ENCODE measurements at regions not wholly inside any gene's neighbourhood (a gene's known extent, or its start where the extent isn't known, plus 50 kb on each side); places are given as distances from the start of the nearest gene placed in this dataset.
"Not testable (repeated sequence)": the region's sequence is repeated elsewhere in the genome, so short reads cannot be mapped to it uniquely, and the experiment has no call there.

DNA sequence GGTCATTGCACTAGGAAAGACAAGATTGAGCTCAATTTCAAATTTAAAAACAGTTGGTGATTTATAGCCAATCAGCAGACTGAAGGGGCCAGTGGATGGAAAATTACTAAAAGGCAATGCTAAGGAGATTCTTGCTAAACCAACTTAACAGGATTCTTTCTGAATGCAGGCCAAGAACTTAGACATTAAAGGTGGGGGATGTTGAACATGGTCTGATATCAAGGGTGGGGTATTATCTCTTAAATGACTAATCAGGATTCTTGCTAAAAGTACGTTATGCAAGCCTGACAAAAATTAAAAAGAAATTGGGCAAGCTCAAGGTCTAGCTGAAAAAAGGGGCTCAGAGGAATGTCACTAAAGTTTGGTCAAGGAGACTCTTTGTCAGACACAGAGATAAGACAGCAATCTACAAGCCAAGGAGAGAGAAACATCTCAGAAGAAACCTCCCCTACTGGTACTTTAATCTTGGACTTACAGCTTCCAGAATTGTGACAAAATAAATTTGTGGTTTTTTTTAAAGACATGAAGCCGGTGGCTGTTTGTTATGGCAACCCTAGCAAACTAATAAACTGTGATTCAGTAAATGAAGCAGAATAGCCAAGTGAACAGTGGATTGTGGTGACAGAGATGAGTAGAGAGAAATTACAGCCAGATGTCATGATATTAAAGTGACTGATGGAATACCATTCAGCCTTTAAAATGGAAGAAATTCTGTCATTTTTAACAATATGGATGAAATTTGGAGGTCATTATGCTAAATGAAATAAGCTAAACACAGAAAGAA is 120.3 kb upstream of the KLHL4 start:
- no peaks in the 10 kb centered on the region for H3K36me3 ChIP-seq (ENCODE audit: insufficient read depth, low read length)
- no peaks in the 10 kb centered on the region for H3K9me3 ChIP-seq (ENCODE audit: low read length)
- H3K4me3 ChIP-seq (ENCODE audit: low read length), result no peak overlapping the region
- H3K27me3 ChIP-seq (ENCODE audit: insufficient read depth, low read length), result no peaks in the 10 kb centered on the region
- H2AFZ ChIP-seq (ENCODE audit: low read depth, low read length), result no peak overlapping the region
- no peaks in the 10 kb centered on the region for H3K4me1 ChIP-seq (ENCODE audit: insufficient read depth, low read length)

DNA sequence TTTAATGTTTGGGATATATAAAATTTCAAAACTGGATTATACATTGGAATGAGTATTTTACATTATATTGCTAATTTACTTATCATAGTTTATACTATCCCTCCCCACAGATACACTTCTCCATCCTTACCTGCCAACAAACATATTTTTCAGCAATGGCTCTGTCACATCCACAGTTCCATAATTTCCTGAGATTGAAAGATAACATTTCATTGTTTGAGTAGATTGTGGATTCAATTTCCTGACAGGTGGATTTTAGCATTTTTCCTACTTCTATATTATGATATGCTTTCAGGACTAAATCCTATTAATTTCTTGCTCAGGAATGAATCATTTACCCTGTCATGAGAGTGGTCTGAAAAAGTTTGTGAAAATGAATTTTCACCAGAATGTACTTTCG is 115.3 kb upstream of the KLHL4 start:
- Histone ChIP-seq H2AFZ (ENCODE audit: low read depth, low read length) (no peak overlapping the region), H3K36me3 (ENCODE audit: insufficient read depth, low read length) (no peaks in the 10 kb centered on the region), H3K4me3 (ENCODE audit: low read length) (no peak overlapping the region), H3K27me3 (ENCODE audit: insufficient read depth, low read length) (no peaks in the 10 kb centered on the region), H3K4me1 (ENCODE audit: insufficient read depth, low read length) (no peaks in the 10 kb centered on the region), H3K9me3 (ENCODE audit: low read length) (no peaks in the 10 kb centered on the region)

- Histone ChIP-seq H3K27me3 (ENCODE audit: insufficient read depth, low read length) (no peaks in the 10 kb centered on the region), H3K4me3 (ENCODE audit: low read length) (no peak overlapping the region), H2AFZ (ENCODE audit: low read depth, low read length) (no peak overlapping the region), H3K9me3 (ENCODE audit: low read length) (no peaks in the 10 kb centered on the region), H3K36me3 (ENCODE audit: insufficient read depth, low read length) (no peaks in the 10 kb centered on the region), H3K4me1 (ENCODE audit: insufficient read depth, low read length) (no peaks in the 10 kb centered on the region)
Measured at GRCh38 chrX:87403551-87403950, 114.1 kb upstream of the KLHL4 start.

GRCh38 chrX:87409113-87409841 is 108.3 kb upstream of the KLHL4 start:
- no peaks in the 10 kb centered on the region for H3K4me1 ChIP-seq (ENCODE audit: insufficient read depth, low read length)
- no peak overlapping the region for H2AFZ ChIP-seq (ENCODE audit: low read depth, low read length)
- no peaks in the 10 kb centered on the region for H3K36me3 ChIP-seq (ENCODE audit: insufficient read depth, low read length)
- no peak overlapping the region for H3K4me3 ChIP-seq (ENCODE audit: low read length)
- H3K27me3 ChIP-seq (ENCODE audit: insufficient read depth, low read length), result no peaks in the 10 kb centered on the region
- H3K9me3 ChIP-seq (ENCODE audit: low read length), result no peaks in the 10 kb centered on the region

DNA sequence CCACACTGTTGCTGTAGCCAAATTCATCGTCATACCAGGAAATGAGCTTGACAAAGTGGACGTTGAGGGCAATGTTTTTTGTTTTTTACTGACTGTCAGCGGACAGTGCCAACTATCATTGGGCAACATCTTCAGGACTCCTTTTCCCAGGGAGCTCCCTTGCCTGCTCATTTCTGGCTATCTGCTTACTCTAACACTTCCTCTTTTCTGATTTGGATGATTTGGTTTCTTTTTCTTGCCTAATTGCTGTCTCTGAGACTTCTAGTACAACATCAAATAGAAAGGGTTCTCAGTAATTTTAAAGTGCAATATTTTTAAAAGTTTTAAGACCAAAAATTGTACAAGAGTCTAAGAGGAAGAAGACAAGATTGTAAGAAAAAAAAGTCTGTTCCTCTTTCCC is 92.0 kb upstream of the KLHL4 start:
- no peak overlapping the region for H2AFZ ChIP-seq (ENCODE audit: low read depth, low read length)
- no peaks in the 10 kb centered on the region for H3K36me3 ChIP-seq (ENCODE audit: insufficient read depth, low read length)
- H3K4me3 ChIP-seq (ENCODE audit: low read length), result no peak overlapping the region
- no peaks in the 10 kb centered on the region for H3K27me3 ChIP-seq (ENCODE audit: insufficient read depth, low read length)
- H3K4me1 ChIP-seq (ENCODE audit: insufficient read depth, low read length), result no peaks in the 10 kb centered on the region
- H3K9me3 ChIP-seq (ENCODE audit: low read length), result no peaks in the 10 kb centered on the region

DNA sequence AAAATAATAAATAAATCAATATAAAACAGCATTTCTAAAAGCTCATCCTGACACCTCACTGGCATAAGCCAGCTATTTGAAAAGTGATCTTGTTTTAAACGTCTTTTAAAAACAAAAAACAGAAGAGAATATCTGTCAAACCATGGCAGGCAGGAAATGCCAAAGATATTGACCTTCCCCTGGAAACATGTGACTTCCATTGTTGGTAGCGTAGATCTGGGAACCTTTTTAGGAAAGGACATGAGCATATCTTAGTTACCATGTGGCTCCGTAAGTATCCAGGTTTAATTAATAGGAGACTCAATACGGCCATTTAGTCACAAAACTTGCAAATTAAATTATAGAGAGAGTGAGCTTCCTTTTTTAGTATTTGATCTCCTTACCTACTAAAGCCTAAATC is 83.0 kb upstream of the KLHL4 start:
- Histone ChIP-seq H3K4me1 (ENCODE audit: insufficient read depth, low read length) (no peaks in the 10 kb centered on the region), H3K9me3 (ENCODE audit: low read length) (no peaks in the 10 kb centered on the region), H2AFZ (ENCODE audit: low read depth, low read length) (no peak overlapping the region), H3K36me3 (ENCODE audit: insufficient read depth, low read length) (no peaks in the 10 kb centered on the region), H3K4me3 (ENCODE audit: low read length) (no peak overlapping the region), H3K27me3 (ENCODE audit: insufficient read depth, low read length) (no peaks in the 10 kb centered on the region)

DNA sequence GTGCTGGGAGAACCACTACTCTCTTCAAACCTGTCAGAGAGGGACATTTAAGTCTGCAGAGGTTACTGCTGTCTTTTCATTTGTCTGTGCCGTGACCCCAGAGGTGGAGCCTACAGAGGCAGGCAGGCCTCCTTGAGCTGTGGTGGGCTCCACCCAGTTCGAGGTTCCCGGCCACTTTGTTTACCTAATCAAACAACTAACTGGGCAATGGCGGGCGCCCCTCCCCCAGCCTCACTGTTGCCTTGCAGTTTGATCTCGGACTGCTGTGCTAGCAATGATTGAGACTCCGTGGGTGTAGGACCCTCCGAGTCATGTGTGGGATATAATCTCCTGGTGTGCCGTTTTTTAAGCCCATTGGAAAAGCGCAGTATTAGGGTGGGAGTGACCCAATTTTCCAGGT is 69.0 kb upstream of the KLHL4 start:
- H3K4me1 ChIP-seq (ENCODE audit: insufficient read depth, low read length); H3K27me3 ChIP-seq (ENCODE audit: insufficient read depth, low read length); H3K4me3 ChIP-seq (ENCODE audit: low read length); H3K9me3 ChIP-seq (ENCODE audit: low read length); H3K36me3 ChIP-seq (ENCODE audit: insufficient read depth, low read length); H2AFZ ChIP-seq (ENCODE audit: low read depth, low read length): not testable (repeated sequence)

- H3K36me3 ChIP-seq (ENCODE audit: insufficient read depth, low read length); H2AFZ ChIP-seq (ENCODE audit: low read depth, low read length); H3K4me3 ChIP-seq (ENCODE audit: low read length); H3K27me3 ChIP-seq (ENCODE audit: insufficient read depth, low read length); H3K4me1 ChIP-seq (ENCODE audit: insufficient read depth, low read length); H3K9me3 ChIP-seq (ENCODE audit: low read length): not testable (repeated sequence)
Measured at GRCh38 chrX:87465757-87466156, 51.8 kb upstream of the KLHL4 start.
